ENCODE measurements at regions not wholly inside any gene's neighbourhood (a gene's known extent, or its start where the extent isn't known, plus 50 kb on each side); places are given as distances from the start of the nearest gene placed in this dataset.

GRCh38 chr15:61481886-61482285, 252.8 kb upstream of the RORA start:
- Mint-ChIP-seq H3K9me3 (ENCODE audit: low read depth) (no peaks in the 10 kb centered on the region), H3K4me1 (ENCODE audit: low read depth) (peaks cover 5% of the 10 kb centered on the region), H3K4me3 (ENCODE audit: low read depth) (no peak overlapping the region), H3K27ac (no peak overlapping the region), H3K36me3 (ENCODE audit: insufficient read depth) (no peaks in the 10 kb centered on the region), H3K27me3 (peaks cover 5% of the 10 kb centered on the region)
- no peak for TF ChIP-seq CTCF (IDR thresholded peaks at IDR 0.05; ENCODE audit: unreplicated experiment)
- DNase-seq (ENCODE audit: low spot score, unreplicated experiment), result no peak

- no peaks in the 10 kb centered on the region for H3K9me3 Mint-ChIP-seq (ENCODE audit: low read depth)
- DNase-seq (ENCODE audit: low spot score, unreplicated experiment), result no peak
- H3K27me3 Mint-ChIP-seq, result peaks cover 5% of the 10 kb centered on the region
- peaks cover 5% of the 10 kb centered on the region for H3K4me1 Mint-ChIP-seq (ENCODE audit: low read depth)
- H3K36me3 Mint-ChIP-seq (ENCODE audit: insufficient read depth), result no peaks in the 10 kb centered on the region
- H3K4me3 Mint-ChIP-seq (ENCODE audit: low read depth), result no peak overlapping the region
- H3K27ac Mint-ChIP-seq, result no peak overlapping the region
- no peak for TF ChIP-seq CTCF (IDR thresholded peaks at IDR 0.05; ENCODE audit: unreplicated experiment)
These were observed 251.8 kb upstream of the RORA start for GRCh38 chr15:61480863-61481262.

GRCh38 chr15:61480295-61480694, 251.2 kb upstream of the RORA start:
- H3K27me3 Mint-ChIP-seq, result peaks cover 5% of the 10 kb centered on the region
- no peaks in the 10 kb centered on the region for H3K9me3 Mint-ChIP-seq (ENCODE audit: low read depth)
- no peak for TF ChIP-seq CTCF (IDR thresholded peaks at IDR 0.05; ENCODE audit: unreplicated experiment)
- H3K27ac Mint-ChIP-seq, result no peak overlapping the region
- DNase-seq (ENCODE audit: low spot score, unreplicated experiment), result no peak
- H3K4me3 Mint-ChIP-seq (ENCODE audit: low read depth), result no peak overlapping the region
- H3K4me1 Mint-ChIP-seq (ENCODE audit: low read depth), result peaks cover 5% of the 10 kb centered on the region
- no peaks in the 10 kb centered on the region for H3K36me3 Mint-ChIP-seq (ENCODE audit: insufficient read depth)

- Mint-ChIP-seq H3K9me3 (ENCODE audit: low read depth) (no peaks in the 10 kb centered on the region), H3K4me1 (ENCODE audit: low read depth) (peaks cover 5% of the 10 kb centered on the region), H3K27ac (no peak overlapping the region), H3K27me3 (peaks cover 5% of the 10 kb centered on the region), H3K4me3 (ENCODE audit: low read depth) (no peak overlapping the region), H3K36me3 (ENCODE audit: insufficient read depth) (no peaks in the 10 kb centered on the region)
- no peak for DNase-seq (ENCODE audit: low spot score, unreplicated experiment)
- TF ChIP-seq CTCF (IDR thresholded peaks at IDR 0.05; ENCODE audit: unreplicated experiment), result no peak
These were observed 250.5 kb upstream of the RORA start for GRCh38 chr15:61479613-61480012.

- H3K27me3 Mint-ChIP-seq, result peaks cover 10% of the 10 kb centered on the region
- H3K4me3 Mint-ChIP-seq (ENCODE audit: low read depth), result no peak overlapping the region
- DNase-seq (ENCODE audit: low spot score, unreplicated experiment), result no peak
- TF ChIP-seq CTCF (IDR thresholded peaks at IDR 0.05; ENCODE audit: unreplicated experiment), result no peak
- H3K9me3 Mint-ChIP-seq (ENCODE audit: low read depth), result no peaks in the 10 kb centered on the region
- no peak overlapping the region for H3K27ac Mint-ChIP-seq
- peaks cover 5% of the 10 kb centered on the region for H3K4me1 Mint-ChIP-seq (ENCODE audit: low read depth)
- H3K36me3 Mint-ChIP-seq (ENCODE audit: insufficient read depth), result no peaks in the 10 kb centered on the region
These were observed 247.6 kb upstream of the RORA start for GRCh38 chr15:61476741-61477140.
